ENCODE measurements at regions not wholly inside any gene's neighbourhood (a gene's known extent, or its start where the extent isn't known, plus 50 kb on each side); places are given as distances from the start of the nearest gene placed in this dataset.

- 100% methylated on average over 4 of the region's 6 CpGs for WGBS (ENCODE audit: insufficient coverage)
- H3K4me1 Mint-ChIP-seq, result peaks cover 4% of the 10 kb centered on the region
- no peaks in the 10 kb centered on the region for H3K9me3 Mint-ChIP-seq
- H3K4me2 ChIP-seq (replicated peaks; ENCODE audit: extremely low read depth, low read length, poor library complexity, severe bottlenecking), result no peak overlapping the region
- H3K9me3 ChIP-seq (replicated peaks in 1 of 2; ENCODE audit: control insufficient read depth in 1 of 2, insufficient read depth in 1 of 2, low read length in 2 of 2), result no peaks in the 10 kb centered on the region
- peaks cover 9 to 26% (median 10%) of the 10 kb centered on the region in 3 donors for H3K27me3 Mint-ChIP-seq (ENCODE audit: low read depth in 3 of 3)
- no peaks in the 10 kb centered on the region for H3K36me3 ChIP-seq (replicated peaks in 1 of 2; ENCODE audit: control insufficient read depth in 1 of 2, insufficient read depth in 2 of 2, low read length in 2 of 2)
- peak overlapping the region in 1 of 7 donors; percentile 57 for H3K27ac Mint-ChIP-seq
- H3K9ac ChIP-seq (ENCODE audit: insufficient read depth, low read length, poor library complexity, severe bottlenecking), result no peak overlapping the region
- H3K27ac ChIP-seq (ENCODE audit: low read depth in 1 of 2, low read length in 2 of 2), result no peak overlapping the region
- H3K4me3 ChIP-seq (replicated peaks in 1 of 3; ENCODE audit: low read depth in 2 of 3, low read length in 3 of 3), result no peak overlapping the region
- peaks cover 0 to 2% of the 10 kb centered on the region in 2 donors for H3K36me3 Mint-ChIP-seq
- no peaks in the 10 kb centered on the region for H4K20me1 ChIP-seq (ENCODE audit: insufficient read depth, low read length)
- DNase-seq, result no peak
- no peak for TF ChIP-seq CTCF (IDR thresholded peaks at IDR 0.05)
- intact Hi-C loops (cut with micrococcal nuclease), result no loop called here
- H2AFZ ChIP-seq (ENCODE audit: insufficient read depth, low read depth, low read length, poor library complexity, severe bottlenecking), result no peak overlapping the region
- no peak overlapping the region for H3K4me3 Mint-ChIP-seq
- H3K4me1 ChIP-seq (ENCODE audit: control insufficient read depth in 1 of 2, insufficient read depth in 2 of 2, low read length in 2 of 2), result peaks cover 1 to 3% of the 10 kb centered on the region in 2 donors
- H3K27me3 ChIP-seq (ENCODE audit: control insufficient read depth in 2 of 2, insufficient read depth in 2 of 2, low read length in 2 of 2), result peaks cover 0 to 5% of the 10 kb centered on the region in 2 donors
- H3K79me2 ChIP-seq (ENCODE audit: insufficient read depth, low read length), result no peaks in the 10 kb centered on the region
Measured at GRCh38 chr20:52098186-52098585, 93.4 kb downstream of the ZFP64 start.

DNA sequence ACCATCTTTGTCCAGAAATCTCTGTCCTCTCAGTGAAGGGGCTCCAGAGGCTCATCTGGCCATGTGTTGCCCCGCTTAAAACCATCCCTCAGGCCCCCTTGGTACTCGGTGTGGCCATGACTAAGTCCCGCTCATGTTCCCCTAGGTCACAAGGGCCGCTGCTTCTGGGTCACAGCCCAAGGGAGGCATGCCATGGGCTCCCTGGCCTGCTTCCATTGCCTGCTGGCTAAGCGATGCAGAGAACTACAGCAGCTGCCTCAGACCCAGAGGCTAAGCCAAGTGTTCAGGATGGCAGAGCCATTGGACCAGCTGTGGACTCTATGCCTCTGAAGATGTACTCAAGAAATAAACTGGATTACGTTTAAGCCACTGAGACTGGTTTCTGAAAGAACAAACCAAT lies 95.5 kb downstream of the ZFP64 start:
- Histone ChIP-seq H4K20me1 (ENCODE audit: insufficient read depth, low read length) (no peaks in the 10 kb centered on the region), H3K27ac (ENCODE audit: low read depth in 1 of 2, low read length in 2 of 2) (no peak overlapping the region), H3K36me3 (replicated peaks in 1 of 2; ENCODE audit: control insufficient read depth in 1 of 2, insufficient read depth in 2 of 2, low read length in 2 of 2) (no peaks in the 10 kb centered on the region), H3K4me3 (replicated peaks in 1 of 3; ENCODE audit: low read depth in 2 of 3, low read length in 3 of 3) (no peak overlapping the region), H3K9me3 (replicated peaks in 1 of 2; ENCODE audit: control insufficient read depth in 1 of 2, insufficient read depth in 1 of 2, low read length in 2 of 2) (no peaks in the 10 kb centered on the region), H2AFZ (ENCODE audit: insufficient read depth, low read depth, low read length, poor library complexity, severe bottlenecking) (no peak overlapping the region), H3K4me1 (ENCODE audit: control insufficient read depth in 1 of 2, insufficient read depth in 2 of 2, low read length in 2 of 2) (no peaks in the 10 kb centered on the region), H3K27me3 (ENCODE audit: control insufficient read depth in 2 of 2, insufficient read depth in 2 of 2, low read length in 2 of 2) (no peaks in the 10 kb centered on the region), H3K79me2 (ENCODE audit: insufficient read depth, low read length) (no peaks in the 10 kb centered on the region), H3K4me2 (replicated peaks; ENCODE audit: extremely low read depth, low read length, poor library complexity, severe bottlenecking) (no peak overlapping the region), H3K9ac (ENCODE audit: insufficient read depth, low read length, poor library complexity, severe bottlenecking) (no peak overlapping the region)
- Mint-ChIP-seq H3K4me1 (no peaks in the 10 kb centered on the region), H3K27me3 (ENCODE audit: low read depth in 3 of 3) (peaks cover 2 to 13% (median 4%) of the 10 kb centered on the region in 3 donors), H3K9me3 (no peaks in the 10 kb centered on the region), H3K27ac (no peak overlapping the region), H3K4me3 (no peak overlapping the region), H3K36me3 (peaks cover 0 to 2% of the 10 kb centered on the region in 2 donors)
- intact Hi-C loops (cut with micrococcal nuclease), result no loop called here
- TF ChIP-seq CTCF (IDR thresholded peaks at IDR 0.05), result no peak
- WGBS (ENCODE audit: insufficient coverage), result 96% methylated on average over 5 of the region's 6 CpGs
- no peak for DNase-seq
